GM23248 (cell line): ENCODE measurements at regions not wholly inside any gene's neighbourhood (a gene's known extent, or its start where the extent isn't known, plus 50 kb on each side); places are given as distances from the start of the nearest gene placed in this dataset.

Experiments
- DNase-seq: peaks from one replicate; pipeline ENCODE4 v3.0.0-alpha.2; 2015
- H2AFZ ChIP-seq: fragments of 200-600 bp; sonication (generic); 2 replicates; pipeline ENCODE4 v1.6.1; 2016; ENCODE audit warnings: antibody characterized with exemption
- H3F3A ChIP-seq: fragments of 200-600 bp; sonication (generic); 2 replicates; pipeline ENCODE4 v1.6.1; 2016; ENCODE audit warnings: mild to moderate bottlenecking, antibody characterized with exemption, mixed run types; ENCODE audit not compliant: insufficient read depth
- H3K27ac ChIP-seq: fragments of 200-600 bp; sonication (generic); 2 replicates; pipeline ENCODE4 v1.5.1; 2016; ENCODE audit warnings: mild to moderate bottlenecking
- H3K27me3 ChIP-seq: fragments of 200-600 bp; sonication (generic); replicated peaks from 2 replicates; pipeline ENCODE4 v1.6.1; 2016; ENCODE audit warnings: mild to moderate bottlenecking; ENCODE audit not compliant: insufficient read depth
- H3K36me3 ChIP-seq: fragments of 200-600 bp; sonication (generic); 2 replicates; pipeline ENCODE4 v1.6.1; 2016; ENCODE audit warnings: low read depth, mild to moderate bottlenecking
- H3K4me1 ChIP-seq: fragments of 200-600 bp; sonication (generic); 2 replicates; pipeline ENCODE4 v1.6.1; 2016; ENCODE audit warnings: mild to moderate bottlenecking; ENCODE audit not compliant: insufficient read depth
- H3K4me2 ChIP-seq: fragments of 200-600 bp; sonication (generic); one replicate; pipeline ENCODE4 v1.6.1; 2016; ENCODE audit warnings: mild to moderate bottlenecking; ENCODE audit not compliant: unreplicated experiment
- H3K4me3 ChIP-seq: fragments of 200-600 bp; sonication (generic); 2 replicates; pipeline ENCODE4 v1.5.1; 2016; ENCODE audit warnings: mild to moderate bottlenecking
- H3K79me2 ChIP-seq: fragments of 200-600 bp; sonication (generic); 2 replicates; pipeline ENCODE4 v1.6.1; 2016; ENCODE audit warnings: mild to moderate bottlenecking; ENCODE audit not compliant: insufficient read depth
- H3K9ac ChIP-seq: fragments of 200-600 bp; sonication (generic); 2 replicates; pipeline ENCODE4 v1.6.1; 2016; ENCODE audit warnings: mild to moderate bottlenecking
- H3K9me2 ChIP-seq: fragments of 200-600 bp; sonication (generic); 2 replicates; pipeline ENCODE4 v1.6.1; 2016; ENCODE audit warnings: mixed run types, mild to moderate bottlenecking, moderate library complexity; ENCODE audit not compliant: insufficient read depth
- H3K9me3 ChIP-seq: fragments of 200-600 bp; sonication (generic); one replicate; pipeline ENCODE4 v1.6.1; 2017; ENCODE audit warnings: low read depth
- H4K20me1 ChIP-seq: fragments of 200-600 bp; sonication (generic); 2 replicates; pipeline ENCODE4 v1.6.0; 2016; ENCODE audit not compliant: insufficient read depth
- EZH2 ChIP-seq: fragments of 200-600 bp; sonication (generic); IDR thresholded peaks from 2 replicates; pipeline ENCODE4 v1.6.1; 2018; ENCODE audit warnings: antibody characterized with exemption, mild to moderate bottlenecking; ENCODE audit not compliant: insufficient read depth, poor library complexity, severe bottlenecking
- EZH2phosphoT487 ChIP-seq: fragments of 200-600 bp; sonication (generic); IDR thresholded peaks from 2 replicates; pipeline ENCODE4 v1.6.1; 2018; ENCODE audit warnings: antibody characterized with exemption, moderate library complexity, mild to moderate bottlenecking, low read depth; ENCODE audit not compliant: insufficient read depth
- WGBS, 2 experiments: methylation state at CpG; one replicate each; pipeline ENCODE4 v1.1.6; 2015 to 2017; ENCODE audit warnings: low lambda C conversion rate in 2 of 2, low coverage in 1 of 2; ENCODE audit errors: missing lambda C conversion rate in 2 of 2; 5-methylcytosine and 5-hydroxymethylcytosine counted together
- in situ Hi-C: fragments of 300-500 bp; cut with MboI; formaldehyde crosslinking; loops from 2 replicates; pipeline ENCODE4 v1.15.0; 2020

GRCh38 chr2:77633601-77634000 lies 111.4 kb upstream of the LRRTM4 start:
- Histone ChIP-seq H3K27me3 (no peaks in the 10 kb centered on the region), H3K4me3 (no peak overlapping the region), H3K4me2 (no peak overlapping the region), H3K9me2 (no peaks in the 10 kb centered on the region), H3K9ac (no peak overlapping the region), H3K4me1 (no peaks in the 10 kb centered on the region), H3K27ac (no peak overlapping the region), H3K36me3 (no peaks in the 10 kb centered on the region), H3F3A (no peaks in the 10 kb centered on the region), H2AFZ (no peak overlapping the region), H3K9me3 (no peaks in the 10 kb centered on the region), H3K79me2 (no peaks in the 10 kb centered on the region), H4K20me1 (no peaks in the 10 kb centered on the region)
- in situ Hi-C loops = no loop called here
- WGBS, 2 experiments = 8 to 18% methylated on average over 2 of the region's 2 CpGs
- no peak for DNase-seq
- no peak for TF ChIP-seq EZH2
- no peak for TF ChIP-seq EZH2phosphoT487

GRCh38 chr2:77640924-77641323 lies 118.7 kb upstream of the LRRTM4 start:
- Histone ChIP-seq H3K4me2 (no peak overlapping the region), H3K27me3 (no peaks in the 10 kb centered on the region), H3K36me3 (no peaks in the 10 kb centered on the region), H3K9ac (no peak overlapping the region), H3F3A (no peaks in the 10 kb centered on the region), H3K9me3 (no peaks in the 10 kb centered on the region), H3K4me1 (no peaks in the 10 kb centered on the region), H3K27ac (no peak overlapping the region), H3K79me2 (no peaks in the 10 kb centered on the region), H4K20me1 (no peaks in the 10 kb centered on the region), H3K9me2 (no peaks in the 10 kb centered on the region), H3K4me3 (no peak overlapping the region), H2AFZ (no peak overlapping the region)
- in situ Hi-C loops = no loop called here
- DNase-seq = no peak
- TF ChIP-seq EZH2phosphoT487 (no peak), EZH2 (no peak)
- 25 to 53% methylated on average over 1 of the region's 1 CpG for WGBS, 2 experiments

GRCh38 chr2:77642339-77642738 lies 120.2 kb upstream of the LRRTM4 start:
- no peaks in the 10 kb centered on the region for H3K9me2 ChIP-seq
- H3K9me3 ChIP-seq = no peaks in the 10 kb centered on the region
- H3K4me1 ChIP-seq = no peaks in the 10 kb centered on the region
- no peaks in the 10 kb centered on the region for H3K36me3 ChIP-seq
- H3F3A ChIP-seq = no peaks in the 10 kb centered on the region
- no peak overlapping the region for H2AFZ ChIP-seq
- 29 to 40% methylated on average over 1 of the region's 1 CpG for WGBS, 2 experiments
- no peaks in the 10 kb centered on the region for H3K79me2 ChIP-seq
- H3K27ac ChIP-seq = no peak overlapping the region
- H3K4me2 ChIP-seq = no peak overlapping the region
- DNase-seq = no peak
- no peak overlapping the region for H3K9ac ChIP-seq
- no peaks in the 10 kb centered on the region for H3K27me3 ChIP-seq
- H4K20me1 ChIP-seq = no peaks in the 10 kb centered on the region
- no peak overlapping the region for H3K4me3 ChIP-seq
- no peak for TF ChIP-seq EZH2phosphoT487
- no peak for TF ChIP-seq EZH2
- in situ Hi-C loops = no loop called here

GRCh38 chr2:77649856-77650255 lies 127.7 kb upstream of the LRRTM4 start:
- Histone ChIP-seq H3K9me2 (no peaks in the 10 kb centered on the region), H3K4me3 (no peak overlapping the region), H3K4me1 (no peaks in the 10 kb centered on the region), H3K9ac (no peak overlapping the region), H4K20me1 (no peaks in the 10 kb centered on the region), H3K36me3 (no peaks in the 10 kb centered on the region), H3K27ac (no peak overlapping the region), H3K27me3 (no peaks in the 10 kb centered on the region), H3F3A (no peaks in the 10 kb centered on the region), H2AFZ (no peak overlapping the region), H3K9me3 (no peaks in the 10 kb centered on the region), H3K79me2 (no peaks in the 10 kb centered on the region), H3K4me2 (no peak overlapping the region)
- TF ChIP-seq EZH2 = no peak
- DNase-seq = no peak
- in situ Hi-C loops = no loop called here
- WGBS, 2 experiments = 0 to 4% methylated on average over 1 of the region's 1 CpG

GRCh38 chr2:77652499-77652898 lies 130.3 kb upstream of the LRRTM4 start:
- 3 to 9% methylated on average over 2 of the region's 2 CpGs for WGBS, 2 experiments
- Histone ChIP-seq H3K79me2 (no peaks in the 10 kb centered on the region), H3K9ac (no peak overlapping the region), H3K27me3 (no peaks in the 10 kb centered on the region), H3K36me3 (no peaks in the 10 kb centered on the region), H3K4me2 (no peak overlapping the region), H3K4me3 (no peak overlapping the region), H3K27ac (no peak overlapping the region), H2AFZ (no peak overlapping the region), H3K4me1 (no peaks in the 10 kb centered on the region), H3F3A (no peaks in the 10 kb centered on the region), H4K20me1 (no peaks in the 10 kb centered on the region), H3K9me3 (no peaks in the 10 kb centered on the region), H3K9me2 (no peaks in the 10 kb centered on the region)
- in situ Hi-C loops = no loop called here
- no peak for DNase-seq
- no peak for TF ChIP-seq EZH2
- no peak for TF ChIP-seq EZH2phosphoT487
